ENCODE measurements at regions not wholly inside any gene's neighbourhood (a gene's known extent, or its start where the extent isn't known, plus 50 kb on each side); places are given as distances from the start of the nearest gene placed in this dataset.

- CTCF ChIA-PET, result no interaction called here
These were observed 362.2 kb upstream of the KCNH7 start for GRCh38 chr2:163200741-163201140.

GRCh38 chr2:163198972-163199371 lies 360.4 kb upstream of the KCNH7 start:
- no peaks in the 10 kb centered on the region for H3K27me3 Mint-ChIP-seq
- H3K36me3 Mint-ChIP-seq (ENCODE audit: low read depth), result no peaks in the 10 kb centered on the region
- no peak for ATAC-seq
- ChIA-PET CTCF (interaction anchor here (1.0 to 1.3 kb wide), 2 partner anchors 15 to 17 kb away, joined by 4 read pairs; no protein-coding TSS in a partner anchor), POLR2A (no interaction called here)
- H3K9me3 Mint-ChIP-seq (ENCODE audit: low read depth), result peaks cover 2% of the 10 kb centered on the region
- H3K4me3 Mint-ChIP-seq, result no peak overlapping the region
- H3K4me1 Mint-ChIP-seq, result no peaks in the 10 kb centered on the region
- intact Hi-C loops (cut with DNase I, micrococcal nuclease), result no loop called here
- no peak for DNase-seq
- H3K27ac Mint-ChIP-seq, result no peak overlapping the region

More at GRCh38 chr2:163200741-163201140, 362.2 kb upstream of the KCNH7 start:
- intact Hi-C loops (cut with DNase I, micrococcal nuclease), result no loop called here
- H3K27me3 Mint-ChIP-seq, result no peaks in the 10 kb centered on the region
- H3K9me3 Mint-ChIP-seq (ENCODE audit: low read depth), result peaks cover 2% of the 10 kb centered on the region
- DNase-seq (no peak), ATAC-seq (no peak)
- no peaks in the 10 kb centered on the region for H3K36me3 Mint-ChIP-seq (ENCODE audit: low read depth)
- H3K4me3 Mint-ChIP-seq, result no peak overlapping the region
- H3K4me1 Mint-ChIP-seq, result no peaks in the 10 kb centered on the region
- POLR2A ChIA-PET, result no interaction called here
- H3K27ac Mint-ChIP-seq, result no peak overlapping the region

- Mint-ChIP-seq H3K36me3 (ENCODE audit: low read depth) (no peaks in the 10 kb centered on the region), H3K4me3 (no peak overlapping the region)
- CTCF ChIA-PET, result interaction anchor here (1.0 to 1.3 kb wide), 2 partner anchors 14 to 16 kb away, joined by 4 read pairs; no protein-coding TSS in a partner anchor
These were observed 359.4 kb upstream of the KCNH7 start for GRCh38 chr2:163198007-163198406.

GRCh38 chr2:163191372-163191771 lies 352.8 kb upstream of the KCNH7 start:
- DNase-seq, result peak; percentile 7
- Mint-ChIP-seq H3K4me1 (no peaks in the 10 kb centered on the region), H3K27me3 (no peaks in the 10 kb centered on the region), H3K36me3 (ENCODE audit: low read depth) (no peaks in the 10 kb centered on the region), H3K9me3 (ENCODE audit: low read depth) (peaks cover 5% of the 10 kb centered on the region), H3K4me3 (no peak overlapping the region), H3K27ac (no peak overlapping the region)
- CTCF ChIA-PET, result interaction anchor here (0.8 to 1.8 kb wide), 2 partner anchors 9 to 11 kb away, joined by 3 to 10 read pairs; no protein-coding TSS in a partner anchor
- intact Hi-C loops (cut with DNase I, micrococcal nuclease), result loop anchor here in 1 of 2 experiments (5.0 kb wide), 2 partner anchors 871 to 1346 kb away; no protein-coding TSS in a partner anchor
- no peak for ATAC-seq
- POLR2A ChIA-PET, result no interaction called here

More at GRCh38 chr2:163198007-163198406, 359.4 kb upstream of the KCNH7 start:
- Mint-ChIP-seq H3K27me3 (no peaks in the 10 kb centered on the region), H3K27ac (no peak overlapping the region), H3K4me1 (no peaks in the 10 kb centered on the region), H3K9me3 (ENCODE audit: low read depth) (peaks cover 2% of the 10 kb centered on the region)
- intact Hi-C loops (cut with DNase I, micrococcal nuclease), result no loop called here
- DNase-seq, result no peak
- no peak for ATAC-seq
- POLR2A ChIA-PET, result no interaction called here

- POLR2A ChIA-PET, result no interaction called here
- H3K4me3 Mint-ChIP-seq, result no peak overlapping the region
- CTCF ChIA-PET, result no interaction called here
- no peaks in the 10 kb centered on the region for H3K27me3 Mint-ChIP-seq
- H3K27ac Mint-ChIP-seq, result no peak overlapping the region
- no peaks in the 10 kb centered on the region for H3K4me1 Mint-ChIP-seq
- intact Hi-C loops (cut with DNase I, micrococcal nuclease), result loop anchor here in 1 of 2 experiments (10.0 kb wide), 1 partner anchor 687 kb away; no protein-coding TSS in a partner anchor
- H3K9me3 Mint-ChIP-seq (ENCODE audit: low read depth), result peaks cover 2% of the 10 kb centered on the region
- DNase-seq (no peak), ATAC-seq (no peak)
- no peaks in the 10 kb centered on the region for H3K36me3 Mint-ChIP-seq (ENCODE audit: low read depth)
These were observed 349.6 kb upstream of the KCNH7 start for GRCh38 chr2:163187995-163188655.

GRCh38 chr2:163187119-163187518 lies 348.6 kb upstream of the KCNH7 start:
- DNase-seq (no peak), ATAC-seq (no peak)
- Mint-ChIP-seq H3K27me3 (no peaks in the 10 kb centered on the region), H3K9me3 (ENCODE audit: low read depth) (peaks cover 2% of the 10 kb centered on the region), H3K4me1 (no peaks in the 10 kb centered on the region), H3K36me3 (ENCODE audit: low read depth) (no peaks in the 10 kb centered on the region), H3K4me3 (no peak overlapping the region), H3K27ac (no peak overlapping the region)
- CTCF ChIA-PET, result no interaction called here
- POLR2A ChIA-PET, result no interaction called here
- intact Hi-C loops (cut with DNase I, micrococcal nuclease), result loop anchor here in 1 of 2 experiments (10.0 kb wide), 1 partner anchor 688 kb away; no protein-coding TSS in a partner anchor

GRCh38 chr2:163185160-163185559 lies 346.6 kb upstream of the KCNH7 start:
- Mint-ChIP-seq H3K36me3 (ENCODE audit: low read depth) (no peaks in the 10 kb centered on the region), H3K9me3 (ENCODE audit: low read depth) (peaks cover 2% of the 10 kb centered on the region), H3K4me1 (no peaks in the 10 kb centered on the region), H3K4me3 (no peak overlapping the region), H3K27ac (no peak overlapping the region), H3K27me3 (no peaks in the 10 kb centered on the region)
- DNase-seq (no peak), ATAC-seq (no peak)
- intact Hi-C loops (cut with DNase I, micrococcal nuclease), result loop anchor here in 1 of 2 experiments (10.0 kb wide), 1 partner anchor 690 kb away; no protein-coding TSS in a partner anchor
- CTCF ChIA-PET, result no interaction called here
- POLR2A ChIA-PET, result no interaction called here

GRCh38 chr2:163182764-163183354 lies 344.3 kb upstream of the KCNH7 start:
- no peak for DNase-seq
- intact Hi-C loops (cut with DNase I, micrococcal nuclease), result loop anchor here in 1 of 2 experiments (5.0 to 10.0 kb wide), 3 partner anchors 692 to 1534 kb away; no protein-coding TSS in a partner anchor
- H3K4me1 Mint-ChIP-seq, result no peaks in the 10 kb centered on the region
- no peaks in the 10 kb centered on the region for H3K36me3 Mint-ChIP-seq (ENCODE audit: low read depth)
- no peak overlapping the region for H3K27ac Mint-ChIP-seq
- POLR2A ChIA-PET, result no interaction called here
- H3K9me3 Mint-ChIP-seq (ENCODE audit: low read depth), result peaks cover 2% of the 10 kb centered on the region
- CTCF ChIA-PET, result interaction anchor here (1.0 to 2.4 kb wide), 8 partner anchors 8 to 36 kb away, joined by 3 to 10 read pairs (median 4); no protein-coding TSS in a partner anchor
- no peak overlapping the region for H3K4me3 Mint-ChIP-seq
- ATAC-seq, result no peak
- H3K27me3 Mint-ChIP-seq, result no peaks in the 10 kb centered on the region

GRCh38 chr2:163177592-163177991 lies 339.0 kb upstream of the KCNH7 start:
- CTCF ChIA-PET, result no interaction called here
- Mint-ChIP-seq H3K9me3 (ENCODE audit: low read depth) (no peaks in the 10 kb centered on the region), H3K36me3 (ENCODE audit: low read depth) (no peaks in the 10 kb centered on the region), H3K27me3 (no peaks in the 10 kb centered on the region), H3K4me1 (no peaks in the 10 kb centered on the region), H3K27ac (no peak overlapping the region), H3K4me3 (no peak overlapping the region)
- intact Hi-C loops (cut with DNase I, micrococcal nuclease), result no loop called here
- ATAC-seq (no peak), DNase-seq (no peak)
- POLR2A ChIA-PET, result no interaction called here

GRCh38 chr2:163175294-163175693 lies 336.7 kb upstream of the KCNH7 start:
- no peak for ATAC-seq
- Mint-ChIP-seq H3K4me3 (no peak overlapping the region), H3K27me3 (no peaks in the 10 kb centered on the region), H3K27ac (no peak overlapping the region), H3K4me1 (no peaks in the 10 kb centered on the region), H3K36me3 (ENCODE audit: low read depth) (no peaks in the 10 kb centered on the region), H3K9me3 (ENCODE audit: low read depth) (no peaks in the 10 kb centered on the region)
- intact Hi-C loops (cut with DNase I, micrococcal nuclease), result no loop called here
- ChIA-PET POLR2A (no interaction called here), CTCF (interaction anchor here (1.6 kb wide), 1 partner anchor 284 kb away, joined by 3 read pairs; no protein-coding TSS in a partner anchor)
- no peak for DNase-seq

- ATAC-seq (no peak), DNase-seq (no peak)
- Mint-ChIP-seq H3K9me3 (ENCODE audit: low read depth) (no peaks in the 10 kb centered on the region), H3K27me3 (no peaks in the 10 kb centered on the region), H3K27ac (no peak overlapping the region), H3K4me1 (no peaks in the 10 kb centered on the region), H3K36me3 (ENCODE audit: low read depth) (no peaks in the 10 kb centered on the region), H3K4me3 (no peak overlapping the region)
- CTCF ChIA-PET, result interaction anchor here (1.1 kb wide), 1 partner anchor 10 kb away, joined by 4 read pairs; no protein-coding TSS in a partner anchor
- POLR2A ChIA-PET, result no interaction called here
- intact Hi-C loops (cut with DNase I, micrococcal nuclease), result no loop called here
These were observed 335.0 kb upstream of the KCNH7 start for GRCh38 chr2:163173591-163173990.
